Fibroblast of the aortic adventitia (primary cell): ENCODE measurements at regions not wholly inside any gene's neighbourhood (a gene's known extent, or its start where the extent isn't known, plus 50 kb on each side); places are given as distances from the start of the nearest gene placed in this dataset.

Experiments used
- DNase-seq: peaks from one replicate; pipeline ENCODE4 v3.0.0-alpha.2; 2010; ENCODE audit warnings: low read depth
- H3K4me3 ChIP-seq: 2 replicates; pipeline ENCODE4 v1.5.1; 2011; ENCODE audit warnings: low read depth, mild to moderate bottlenecking, control low read depth, low read length, moderate library complexity
- TF ChIP-seq, protein P1 (sequence below): IDR thresholded peaks from 2 replicates; pipeline ENCODE4 v1.5.1; 2011; ENCODE audit warnings: mild to moderate bottlenecking, low read length, control low read depth, inconsistent platforms; ENCODE audit not compliant: insufficient read depth

DNA sequence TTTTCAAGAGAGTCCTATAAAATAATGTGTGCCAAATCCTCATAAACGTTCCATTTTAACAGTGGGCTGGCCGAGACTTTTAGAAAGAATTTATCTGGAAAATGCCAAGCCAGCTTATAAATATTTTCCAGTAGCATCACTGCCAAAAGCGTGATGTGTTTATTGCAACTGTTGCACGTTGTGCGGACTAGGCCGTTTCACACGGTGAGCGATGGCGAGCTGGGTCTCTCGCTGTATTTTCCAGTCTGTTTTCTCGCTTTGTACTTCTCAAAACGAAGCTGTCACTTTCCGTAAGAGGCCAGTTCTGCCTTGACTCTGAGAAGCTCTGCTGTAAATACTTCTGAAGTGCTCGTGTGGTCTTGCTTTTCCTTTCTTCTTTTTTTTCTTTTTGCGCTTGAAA, 65.0 kb upstream of the ZNF236 start:
- no peak overlapping the region for H3K4me3 ChIP-seq
- DNase-seq = peak; percentile 32
- TF ChIP-seq, protein P1, sequence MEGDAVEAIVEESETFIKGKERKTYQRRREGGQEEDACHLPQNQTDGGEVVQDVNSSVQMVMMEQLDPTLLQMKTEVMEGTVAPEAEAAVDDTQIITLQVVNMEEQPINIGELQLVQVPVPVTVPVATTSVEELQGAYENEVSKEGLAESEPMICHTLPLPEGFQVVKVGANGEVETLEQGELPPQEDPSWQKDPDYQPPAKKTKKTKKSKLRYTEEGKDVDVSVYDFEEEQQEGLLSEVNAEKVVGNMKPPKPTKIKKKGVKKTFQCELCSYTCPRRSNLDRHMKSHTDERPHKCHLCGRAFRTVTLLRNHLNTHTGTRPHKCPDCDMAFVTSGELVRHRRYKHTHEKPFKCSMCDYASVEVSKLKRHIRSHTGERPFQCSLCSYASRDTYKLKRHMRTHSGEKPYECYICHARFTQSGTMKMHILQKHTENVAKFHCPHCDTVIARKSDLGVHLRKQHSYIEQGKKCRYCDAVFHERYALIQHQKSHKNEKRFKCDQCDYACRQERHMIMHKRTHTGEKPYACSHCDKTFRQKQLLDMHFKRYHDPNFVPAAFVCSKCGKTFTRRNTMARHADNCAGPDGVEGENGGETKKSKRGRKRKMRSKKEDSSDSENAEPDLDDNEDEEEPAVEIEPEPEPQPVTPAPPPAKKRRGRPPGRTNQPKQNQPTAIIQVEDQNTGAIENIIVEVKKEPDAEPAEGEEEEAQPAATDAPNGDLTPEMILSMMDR = no peak

DNA sequence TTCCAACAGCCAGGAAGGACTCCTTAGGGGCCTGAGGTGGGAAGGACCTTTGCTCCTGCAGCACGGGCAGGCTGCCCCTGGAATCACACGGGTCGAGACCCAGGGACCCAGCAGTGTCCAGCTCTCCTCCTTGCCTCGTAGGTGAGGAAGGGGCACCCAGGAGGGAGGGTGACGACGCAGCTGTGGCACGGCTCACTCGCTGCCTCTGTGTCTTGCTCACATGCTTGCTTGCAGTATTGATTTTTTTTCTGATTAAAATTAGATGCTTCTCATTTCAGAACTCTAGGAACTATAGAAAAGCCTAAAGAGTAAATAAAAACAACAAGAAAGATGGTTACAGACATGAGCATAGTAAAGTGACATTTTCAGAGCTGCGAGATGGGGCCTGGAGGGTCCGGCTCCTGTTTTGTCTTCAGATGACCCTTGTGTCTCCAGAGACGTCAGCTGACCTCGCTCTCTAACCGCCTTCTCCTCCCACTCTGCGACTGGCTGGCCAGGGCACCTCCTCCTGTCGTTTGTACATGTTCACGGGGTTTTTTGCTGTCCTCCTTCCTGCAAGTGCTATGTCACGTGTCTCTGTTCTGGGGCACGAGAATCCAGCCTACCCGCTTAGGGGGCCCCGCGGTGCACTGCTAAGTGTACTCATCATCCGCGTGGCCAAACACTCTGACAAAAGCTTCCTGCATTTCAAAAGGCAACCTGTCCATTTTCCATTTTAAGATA, 65.7 kb upstream of the ZNF236 start:
- no peak for DNase-seq
- TF ChIP-seq, protein P1 = no peak
- no peak overlapping the region for H3K4me3 ChIP-seq

DNA sequence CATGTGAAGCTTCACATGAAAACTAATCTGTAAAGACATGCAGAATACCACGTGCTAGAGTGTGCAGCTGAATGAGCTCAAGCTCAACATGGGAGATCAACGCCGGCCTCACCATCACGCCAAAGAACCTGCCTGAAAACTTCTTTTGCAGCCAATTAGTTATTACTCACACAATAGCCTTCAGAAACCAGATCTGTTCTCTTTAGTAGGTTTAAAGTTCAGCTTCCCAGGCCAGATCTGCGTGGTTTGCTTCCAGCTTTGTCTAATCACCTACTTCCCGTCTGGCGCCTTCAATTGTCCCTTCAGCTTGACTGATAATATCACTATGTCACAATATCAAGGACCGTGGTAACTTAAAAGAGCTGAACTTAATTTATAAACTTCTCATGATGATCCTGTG, 68.0 kb upstream of the ZNF236 start:
- H3K4me3 ChIP-seq = no peak overlapping the region
- TF ChIP-seq, protein P1 = no peak
- DNase-seq = no peak

DNA sequence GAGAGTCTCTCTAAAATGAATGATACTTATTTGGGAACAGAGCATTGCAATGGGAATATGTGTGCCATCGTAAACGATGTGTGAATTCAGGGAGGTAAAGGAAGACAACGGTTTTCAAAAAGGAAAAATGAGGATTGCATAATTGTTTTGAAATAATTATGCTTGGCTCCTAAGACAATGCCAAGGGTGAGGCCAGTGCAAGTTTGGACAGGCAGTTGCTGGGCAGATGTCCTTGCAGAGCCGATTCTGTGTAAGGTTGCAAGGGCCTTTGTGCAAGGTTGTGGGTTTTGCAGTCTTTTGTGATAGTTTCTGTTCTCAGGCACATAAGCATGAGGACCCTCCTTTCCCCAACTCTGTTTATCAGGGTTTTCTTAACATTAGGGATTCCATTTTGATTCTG, 70.0 kb upstream of the ZNF236 start:
- no peak for DNase-seq
- TF ChIP-seq, protein P1 = no peak
- no peak overlapping the region for H3K4me3 ChIP-seq

DNA sequence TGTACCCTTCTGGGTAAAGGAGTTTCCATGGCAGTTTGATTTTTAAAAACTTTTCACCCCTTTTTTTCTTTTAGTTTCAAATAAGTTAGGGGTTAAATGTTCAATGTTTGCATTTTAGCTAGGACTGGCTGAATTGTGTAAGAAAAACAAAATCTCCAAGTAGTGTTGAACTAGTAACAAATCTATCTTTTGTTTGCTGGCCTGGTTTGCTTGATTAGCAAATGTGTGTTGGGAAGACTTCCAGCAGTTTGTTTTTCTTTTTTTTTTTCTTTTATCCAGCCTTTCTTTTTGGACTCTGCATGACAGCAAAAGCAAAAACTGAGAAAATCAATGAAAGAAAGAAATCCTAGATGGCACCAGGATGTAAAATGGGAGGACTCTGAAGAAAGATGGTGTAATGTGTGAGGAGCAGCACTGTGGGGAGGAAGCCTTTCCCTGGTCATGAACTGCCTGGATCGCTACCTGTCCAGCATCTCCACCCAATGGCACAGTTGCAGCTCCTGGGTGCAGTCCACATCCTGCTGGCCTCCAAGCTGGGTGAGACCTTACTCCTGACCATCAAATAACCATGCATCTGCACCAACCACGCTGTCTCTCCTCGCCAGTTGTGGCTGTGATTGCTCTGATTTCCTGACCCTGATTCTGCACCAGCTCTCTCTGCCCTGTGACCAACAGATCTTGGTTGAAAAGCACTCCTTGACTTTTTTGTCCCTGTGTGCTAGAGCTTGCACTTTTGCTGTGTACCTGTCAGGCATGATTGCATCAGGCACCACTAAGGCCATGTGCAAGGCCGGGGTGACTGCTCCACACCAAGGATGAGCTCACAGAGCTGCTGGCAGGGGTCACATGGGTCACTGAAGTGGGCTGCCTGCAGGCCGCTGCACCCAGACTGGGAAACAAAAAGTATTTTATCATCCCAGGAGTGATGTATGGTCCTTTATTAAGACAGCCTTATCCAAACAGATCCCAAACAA, 71.2 kb upstream of the ZNF236 start:
- H3K4me3 ChIP-seq = no peak overlapping the region
- DNase-seq = no peak
- TF ChIP-seq, protein P1 = no peak

DNA sequence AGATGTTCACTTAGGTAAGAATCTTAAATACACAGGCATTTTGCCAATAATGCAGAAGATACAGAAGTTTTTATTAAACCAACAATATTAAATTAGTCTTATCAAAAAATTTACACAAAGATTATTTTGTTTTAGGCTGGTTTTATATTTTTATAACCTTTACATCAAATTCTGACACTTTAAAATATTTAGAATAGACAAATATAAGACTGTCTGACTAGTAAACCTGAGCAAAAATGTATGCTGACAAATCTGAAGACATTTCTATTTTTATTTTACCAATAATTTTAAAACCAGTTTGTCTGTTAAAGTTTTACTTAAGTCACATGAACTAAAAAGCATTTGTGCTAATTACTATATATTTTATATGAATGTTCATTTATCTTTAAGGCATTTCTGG, 72.1 kb upstream of the ZNF236 start:
- no peak for DNase-seq
- no peak overlapping the region for H3K4me3 ChIP-seq
- TF ChIP-seq, protein P1 = no peak
